ENCODE measurements at regions not wholly inside any gene's neighbourhood (a gene's known extent, or its start where the extent isn't known, plus 50 kb on each side); places are given as distances from the start of the nearest gene placed in this dataset.
"Not testable (repeated sequence)": the region's sequence is repeated elsewhere in the genome, so short reads cannot be mapped to it uniquely, and the experiment has no call there.

GRCh38 chrX:82442281-82442680 is 1065.8 kb upstream of the POU3F4 start:
- no peak for TF ChIP-seq POLR2A (IDR thresholded peaks at IDR 0.05)
- 55% methylated on average over 2 of the region's 2 CpGs for WGBS
- Histone ChIP-seq H3K27ac (no peak overlapping the region), H3K4me1 (replicated peaks) (no peaks in the 10 kb centered on the region), H3K9me3 (no peaks in the 10 kb centered on the region), H3K27me3 (replicated peaks; ENCODE audit: insufficient read depth) (no peaks in the 10 kb centered on the region), H3K4me3 (no peak overlapping the region), H3K36me3 (no peaks in the 10 kb centered on the region)
- no peak for DNase-seq (ENCODE audit: low spot score)
- intact Hi-C loops (cut with DNase I): no loop called here

DNA sequence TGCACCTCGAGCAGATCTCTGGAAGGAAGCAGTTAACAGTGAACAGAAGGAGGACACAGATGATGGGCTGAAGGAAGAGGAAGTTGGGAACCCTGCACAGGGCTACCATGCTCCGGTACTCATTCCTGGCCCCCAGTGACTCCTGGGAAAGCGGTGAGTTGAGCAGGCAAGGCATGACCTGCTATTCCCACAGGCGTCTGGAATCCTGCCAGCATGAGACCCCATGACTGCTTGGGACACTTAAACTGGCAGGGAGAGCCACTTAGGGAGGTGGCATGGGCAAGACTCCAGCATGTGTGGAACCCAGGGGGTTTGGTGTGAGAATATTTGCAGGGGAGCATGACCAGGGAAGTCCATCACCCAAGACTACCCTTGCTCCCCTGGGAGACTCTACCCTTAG is 1056.4 kb upstream of the POU3F4 start:
- no peak for DNase-seq (ENCODE audit: low spot score)
- WGBS: 79% methylated on average over 4 of the region's 4 CpGs
- Histone ChIP-seq H3K27ac (no peak overlapping the region), H3K9me3 (no peaks in the 10 kb centered on the region), H3K27me3 (replicated peaks; ENCODE audit: insufficient read depth) (no peaks in the 10 kb centered on the region), H3K4me1 (replicated peaks) (no peaks in the 10 kb centered on the region), H3K36me3 (no peaks in the 10 kb centered on the region), H3K4me3 (no peak overlapping the region)
- no peak for TF ChIP-seq POLR2AphosphoS5 (IDR thresholded peaks at IDR 0.05)
- TF ChIP-seq POLR2A (IDR thresholded peaks at IDR 0.05): no peak
- TF ChIP-seq CTCF (IDR thresholded peaks at IDR 0.05): no peak
- intact Hi-C loops (cut with DNase I): no loop called here

DNA sequence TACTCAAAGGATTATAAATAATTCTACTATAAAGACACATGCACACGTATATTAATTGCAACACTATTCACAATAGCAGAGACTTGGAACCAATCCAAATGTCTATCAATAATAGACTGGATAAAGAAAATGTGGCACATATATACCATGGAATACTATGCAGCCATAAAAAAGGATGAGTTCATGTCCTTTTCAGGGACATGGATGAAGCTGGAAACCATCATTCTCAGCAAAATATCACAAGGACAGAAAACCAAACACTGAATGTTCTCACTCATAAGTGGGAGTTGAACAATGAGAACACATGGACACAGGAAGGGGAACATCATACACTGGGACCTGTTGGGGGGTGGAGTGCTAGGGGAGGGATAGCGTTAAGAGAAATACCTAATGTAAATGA is 1052.2 kb upstream of the POU3F4 start:
- H3K27me3 ChIP-seq (replicated peaks; ENCODE audit: insufficient read depth); H3K4me3 ChIP-seq; H3K4me1 ChIP-seq (replicated peaks); intact Hi-C loops (cut with DNase I); DNase-seq (ENCODE audit: low spot score); H3K36me3 ChIP-seq; H3K27ac ChIP-seq; H3K9me3 ChIP-seq: not testable (repeated sequence)
- 100% methylated on average over 2 of the region's 2 CpGs for WGBS

- Histone ChIP-seq H3K4me3 (no peak overlapping the region), H3K27me3 (replicated peaks; ENCODE audit: insufficient read depth) (no peaks in the 10 kb centered on the region), H3K4me1 (replicated peaks) (no peaks in the 10 kb centered on the region), H3K36me3 (no peaks in the 10 kb centered on the region), H3K9me3 (no peaks in the 10 kb centered on the region), H3K27ac (no peak overlapping the region)
- no peak for DNase-seq (ENCODE audit: low spot score)
- intact Hi-C loops (cut with DNase I): no loop called here
- TF ChIP-seq POLR2A (IDR thresholded peaks at IDR 0.05): no peak
- WGBS: 87% methylated on average over 4 of the region's 4 CpGs
Observed at GRCh38 chrX:82458207-82458754, 1049.8 kb upstream of the POU3F4 start.

- intact Hi-C loops (cut with DNase I): no loop called here
- Histone ChIP-seq H3K27ac (no peak overlapping the region), H3K27me3 (replicated peaks; ENCODE audit: insufficient read depth) (no peaks in the 10 kb centered on the region), H3K9me3 (no peaks in the 10 kb centered on the region), H3K4me3 (no peak overlapping the region), H3K36me3 (no peaks in the 10 kb centered on the region), H3K4me1 (replicated peaks) (no peaks in the 10 kb centered on the region)
- TF ChIP-seq POLR2AphosphoS5 (IDR thresholded peaks at IDR 0.05) (no peak), POLR2A (IDR thresholded peaks at IDR 0.05) (no peak), CTCF (IDR thresholded peaks at IDR 0.05) (no peak)
- 86% methylated on average over 2 of the region's 2 CpGs for WGBS
- DNase-seq (ENCODE audit: low spot score): no peak
Observed at GRCh38 chrX:82466994-82467393, 1041.1 kb upstream of the POU3F4 start.
